ENCODE measurements at regions not wholly inside any gene's neighbourhood (a gene's known extent, or its start where the extent isn't known, plus 50 kb on each side); places are given as distances from the start of the nearest gene placed in this dataset.
"Not testable (repeated sequence)": the region's sequence is repeated elsewhere in the genome, so short reads cannot be mapped to it uniquely, and the experiment has no call there.

DNA sequence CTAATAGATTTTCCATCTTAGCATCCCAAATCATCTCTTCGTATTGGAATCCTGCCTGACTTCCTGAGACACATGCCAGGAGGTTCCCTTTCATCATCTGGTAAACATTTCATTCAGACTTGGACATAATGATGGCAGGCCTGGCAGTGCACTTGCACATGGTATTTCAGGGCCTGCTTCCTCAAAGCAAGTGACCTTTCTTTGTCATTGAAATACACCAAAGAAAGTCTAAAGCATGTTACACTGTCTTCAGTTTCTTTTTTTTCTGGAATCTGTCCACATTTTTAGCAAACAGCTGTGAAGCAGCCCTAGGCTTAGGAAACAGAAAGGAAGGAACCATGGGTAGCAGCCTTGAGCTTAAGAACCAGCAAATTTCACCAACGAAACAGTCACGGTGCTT lies 205.9 kb upstream of the VCX start:
- Mint-ChIP-seq H3K4me1 (ENCODE audit: unreplicated experiment) (no peaks in the 10 kb centered on the region), H3K27ac (ENCODE audit: unreplicated experiment) (no peak overlapping the region), H3K4me3 (ENCODE audit: unreplicated experiment) (no peak overlapping the region), H3K27me3 (ENCODE audit: unreplicated experiment) (no peaks in the 10 kb centered on the region), H3K36me3 (ENCODE audit: unreplicated experiment) (no peaks in the 10 kb centered on the region), H3K9me3 (ENCODE audit: unreplicated experiment) (peaks cover 28% of the 10 kb centered on the region)
- TF ChIP-seq, protein P1, sequence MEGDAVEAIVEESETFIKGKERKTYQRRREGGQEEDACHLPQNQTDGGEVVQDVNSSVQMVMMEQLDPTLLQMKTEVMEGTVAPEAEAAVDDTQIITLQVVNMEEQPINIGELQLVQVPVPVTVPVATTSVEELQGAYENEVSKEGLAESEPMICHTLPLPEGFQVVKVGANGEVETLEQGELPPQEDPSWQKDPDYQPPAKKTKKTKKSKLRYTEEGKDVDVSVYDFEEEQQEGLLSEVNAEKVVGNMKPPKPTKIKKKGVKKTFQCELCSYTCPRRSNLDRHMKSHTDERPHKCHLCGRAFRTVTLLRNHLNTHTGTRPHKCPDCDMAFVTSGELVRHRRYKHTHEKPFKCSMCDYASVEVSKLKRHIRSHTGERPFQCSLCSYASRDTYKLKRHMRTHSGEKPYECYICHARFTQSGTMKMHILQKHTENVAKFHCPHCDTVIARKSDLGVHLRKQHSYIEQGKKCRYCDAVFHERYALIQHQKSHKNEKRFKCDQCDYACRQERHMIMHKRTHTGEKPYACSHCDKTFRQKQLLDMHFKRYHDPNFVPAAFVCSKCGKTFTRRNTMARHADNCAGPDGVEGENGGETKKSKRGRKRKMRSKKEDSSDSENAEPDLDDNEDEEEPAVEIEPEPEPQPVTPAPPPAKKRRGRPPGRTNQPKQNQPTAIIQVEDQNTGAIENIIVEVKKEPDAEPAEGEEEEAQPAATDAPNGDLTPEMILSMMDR (IDR thresholded peaks at IDR 0.05): no peak
- DNase-seq (ENCODE audit: extremely low spot score, unreplicated experiment): no peak

DNA sequence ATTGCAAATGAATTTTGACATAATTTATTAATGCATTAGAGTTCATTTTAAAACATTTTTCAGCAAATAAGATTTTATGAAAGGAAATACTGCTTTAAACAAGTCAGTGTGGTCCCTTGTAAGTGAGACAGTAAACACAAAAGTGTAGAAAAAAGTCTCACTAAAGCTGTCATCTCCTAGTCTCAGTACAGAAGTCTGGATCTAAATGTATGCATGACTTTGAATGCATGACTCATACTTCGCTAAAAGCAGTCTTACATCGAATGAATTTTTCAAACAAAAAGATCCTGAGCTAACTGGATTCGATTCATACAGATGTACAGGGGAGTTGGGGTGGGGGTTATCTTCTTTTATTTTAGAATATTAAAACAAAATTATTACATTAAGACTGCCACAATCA lies 207.4 kb upstream of the VCX start:
- no peaks in the 10 kb centered on the region for H3K27me3 Mint-ChIP-seq (ENCODE audit: unreplicated experiment)
- no peaks in the 10 kb centered on the region for H3K36me3 Mint-ChIP-seq (ENCODE audit: unreplicated experiment)

DNA sequence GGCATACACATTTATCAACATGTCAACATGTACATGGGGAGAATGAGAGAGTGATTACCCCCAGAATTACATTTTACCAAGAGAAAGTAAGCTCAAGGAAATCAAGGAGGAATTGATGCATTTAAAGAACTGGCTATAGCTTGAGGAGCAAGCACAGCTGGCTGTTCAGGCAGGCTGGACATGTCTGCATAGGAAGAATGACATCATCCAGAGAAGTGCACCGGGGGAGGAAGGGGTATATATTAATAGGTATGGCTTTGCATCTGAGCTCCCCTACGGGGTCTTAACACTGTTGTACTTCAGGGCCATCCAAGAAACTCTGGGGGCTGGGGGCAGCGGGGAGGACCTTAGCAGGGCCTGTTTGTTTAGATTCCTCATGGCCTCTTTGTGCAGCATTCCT lies 222.4 kb upstream of the VCX start:
- no peaks in the 10 kb centered on the region for H3K27me3 Mint-ChIP-seq (ENCODE audit: unreplicated experiment)
- H3K4me3 Mint-ChIP-seq (ENCODE audit: unreplicated experiment): no peak overlapping the region
- TF ChIP-seq, protein P1 (IDR thresholded peaks at IDR 0.05): no peak
- H3K27ac Mint-ChIP-seq (ENCODE audit: unreplicated experiment): no peak overlapping the region
- H3K4me1 Mint-ChIP-seq (ENCODE audit: unreplicated experiment): no peaks in the 10 kb centered on the region
- no peaks in the 10 kb centered on the region for H3K36me3 Mint-ChIP-seq (ENCODE audit: unreplicated experiment)
- no peak for DNase-seq (ENCODE audit: extremely low spot score, unreplicated experiment)
- peaks cover 7% of the 10 kb centered on the region for H3K9me3 Mint-ChIP-seq (ENCODE audit: unreplicated experiment)

More for the DNA sequence above, 207.4 kb upstream of the VCX start:
- Mint-ChIP-seq H3K4me1 (ENCODE audit: unreplicated experiment) (no peaks in the 10 kb centered on the region), H3K27ac (ENCODE audit: unreplicated experiment) (no peak overlapping the region), H3K4me3 (ENCODE audit: unreplicated experiment) (no peak overlapping the region), H3K9me3 (ENCODE audit: unreplicated experiment) (peaks cover 28% of the 10 kb centered on the region)
- TF ChIP-seq, protein P1 (IDR thresholded peaks at IDR 0.05): no peak
- no peak for DNase-seq (ENCODE audit: extremely low spot score, unreplicated experiment)

DNA sequence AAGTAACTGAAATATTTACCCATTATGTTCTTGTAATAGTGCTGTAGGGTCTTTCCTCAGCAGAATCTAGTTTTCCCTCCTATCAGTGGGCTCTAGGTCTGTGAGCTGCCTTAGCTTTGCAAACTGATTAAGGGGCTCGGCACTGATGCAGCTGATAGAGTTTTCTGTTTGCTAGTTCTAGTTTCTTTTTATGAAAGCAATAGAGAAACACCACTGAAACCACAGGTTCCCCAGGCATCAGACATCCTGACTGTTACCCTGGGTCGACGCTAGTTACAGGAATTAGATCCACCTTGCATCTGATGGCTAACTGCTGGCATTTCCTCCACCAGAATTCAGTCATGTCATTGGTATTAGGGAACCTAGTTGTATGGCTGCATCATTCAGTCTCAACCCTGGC lies 225.0 kb upstream of the VCX start:
- Mint-ChIP-seq H3K27ac (ENCODE audit: unreplicated experiment) (no peak overlapping the region), H3K9me3 (ENCODE audit: unreplicated experiment) (peaks cover 3% of the 10 kb centered on the region), H3K36me3 (ENCODE audit: unreplicated experiment) (no peaks in the 10 kb centered on the region), H3K27me3 (ENCODE audit: unreplicated experiment) (no peaks in the 10 kb centered on the region), H3K4me3 (ENCODE audit: unreplicated experiment) (no peak overlapping the region), H3K4me1 (ENCODE audit: unreplicated experiment) (no peaks in the 10 kb centered on the region)
- DNase-seq (ENCODE audit: extremely low spot score, unreplicated experiment): no peak
- TF ChIP-seq, protein P1 (IDR thresholded peaks at IDR 0.05): no peak

DNA sequence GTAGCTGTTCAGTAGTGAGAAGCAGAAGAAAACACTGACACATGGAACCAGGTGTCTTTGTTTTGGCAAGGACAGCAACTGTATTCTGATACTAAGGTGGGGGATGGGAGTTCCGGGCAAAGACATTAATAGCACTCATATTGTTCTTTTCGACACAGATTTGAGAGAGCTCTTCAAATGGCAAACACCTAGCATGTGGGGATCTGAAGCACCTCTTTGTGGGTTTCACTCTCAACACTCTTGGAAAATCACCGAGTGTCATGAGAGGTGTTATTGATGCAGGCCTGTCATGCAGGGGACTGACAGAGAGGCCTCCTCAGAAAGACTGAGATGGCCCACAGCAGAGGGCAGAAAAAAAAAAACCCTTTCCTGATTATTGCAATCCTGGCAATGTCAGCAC lies 228.4 kb upstream of the VCX start:
- H3K36me3 Mint-ChIP-seq (ENCODE audit: unreplicated experiment): no peaks in the 10 kb centered on the region
- H3K27ac Mint-ChIP-seq (ENCODE audit: unreplicated experiment): no peak overlapping the region
- peaks cover 3% of the 10 kb centered on the region for H3K9me3 Mint-ChIP-seq (ENCODE audit: unreplicated experiment)
- no peaks in the 10 kb centered on the region for H3K4me1 Mint-ChIP-seq (ENCODE audit: unreplicated experiment)
- no peak for DNase-seq (ENCODE audit: extremely low spot score, unreplicated experiment)
- H3K4me3 Mint-ChIP-seq (ENCODE audit: unreplicated experiment): no peak overlapping the region
- TF ChIP-seq, protein P1 (IDR thresholded peaks at IDR 0.05): no peak
- H3K27me3 Mint-ChIP-seq (ENCODE audit: unreplicated experiment): no peaks in the 10 kb centered on the region

DNA sequence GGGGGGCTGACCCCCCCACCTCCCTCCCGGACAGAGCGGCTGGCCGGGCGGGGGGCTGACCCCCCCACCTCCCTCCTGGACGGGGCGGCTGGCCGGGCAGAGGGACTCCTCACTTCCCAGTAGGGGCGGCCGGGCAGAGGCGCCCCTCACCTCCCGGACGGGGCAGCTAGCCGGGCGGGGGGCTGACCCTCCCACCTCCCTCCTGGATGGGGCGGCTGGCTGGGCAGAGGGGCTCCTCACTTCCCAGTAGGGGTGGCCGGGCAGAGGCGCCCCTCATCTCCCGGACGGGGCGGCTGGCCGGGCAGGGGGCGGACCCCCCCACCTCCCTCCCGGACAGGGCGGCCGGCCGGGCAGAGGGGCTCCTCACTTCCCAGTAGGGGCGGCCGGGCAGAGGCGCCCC lies 234.3 kb upstream of the VCX start:
- not testable (repeated sequence) for H3K36me3 Mint-ChIP-seq (ENCODE audit: unreplicated experiment); H3K9me3 Mint-ChIP-seq (ENCODE audit: unreplicated experiment); H3K27ac Mint-ChIP-seq (ENCODE audit: unreplicated experiment); H3K4me1 Mint-ChIP-seq (ENCODE audit: unreplicated experiment); H3K27me3 Mint-ChIP-seq (ENCODE audit: unreplicated experiment); DNase-seq (ENCODE audit: extremely low spot score, unreplicated experiment); H3K4me3 Mint-ChIP-seq (ENCODE audit: unreplicated experiment)
